ENCODE measurements at regions not wholly inside any gene's neighbourhood (a gene's known extent, or its start where the extent isn't known, plus 50 kb on each side); places are given as distances from the start of the nearest gene placed in this dataset.

GRCh38 chr1:187630653-187631380, 802.1 kb downstream of the PLA2G4A start:
- TF ChIP-seq POU6F1 (CRISPR knock-in tag; IDR thresholded peaks at IDR 0.05; ENCODE audit: borderline replicate concordance, low read depth) (no peak), BACH2 (CRISPR knock-in tag; IDR thresholded peaks at IDR 0.05; ENCODE audit: borderline replicate concordance) (no peak), CREB5 (CRISPR knock-in tag; IDR thresholded peaks at IDR 0.05; ENCODE audit: low read depth) (no peak), PPARA (CRISPR knock-in tag; IDR thresholded peaks at IDR 0.05; ENCODE audit: borderline replicate concordance) (no peak), ARNTL (CRISPR knock-in tag; IDR thresholded peaks at IDR 0.05; ENCODE audit: borderline replicate concordance, low read depth) (no peak)

Data from SK-N-SH treated with all-trans-retinoic acid at 6 μM for 48 hours (cell line).